ENCODE measurements at regions not wholly inside any gene's neighbourhood (a gene's known extent, or its start where the extent isn't known, plus 50 kb on each side); places are given as distances from the start of the nearest gene placed in this dataset.
A peak's percentile ranks its signal among the peaks of the same experiment; 100 is the strongest.

- DNase-seq (no peak), ATAC-seq (peak; percentile 68)
- Histone ChIP-seq H3K36me3 (ENCODE audit: control insufficient read depth in 2 of 3, insufficient read depth in 3 of 3, low read length in 3 of 3) (no peaks in the 10 kb centered on the region), H3K4me3 (ENCODE audit: low read length) (no peak overlapping the region), H3K27ac (ENCODE audit: low read depth, low read length) (no peak overlapping the region), H3K9me3 (ENCODE audit: control insufficient read depth in 2 of 3, low read length in 3 of 3) (no peaks in the 10 kb centered on the region), H3K27me3 (ENCODE audit: control insufficient read depth in 2 of 2, insufficient read depth in 2 of 2, low read length in 2 of 2) (peaks cover 0 to 3% of the 10 kb centered on the region in 2 donors), H3K4me1 (ENCODE audit: control insufficient read depth in 2 of 2, insufficient read depth in 2 of 2, low read length in 2 of 2) (no peaks in the 10 kb centered on the region)
- ChIA-PET POLR2A (no interaction called here), CTCF (no interaction called here)
- Mint-ChIP-seq H3K9me3 (no peaks in the 10 kb centered on the region), H3K4me1 (peaks cover 0 to 3% (median 0%) of the 10 kb centered on the region in 7 donors), H3K27me3 (peaks cover 0 to 22% (median 17%) of the 10 kb centered on the region in 5 donors), H3K4me3 (no peak overlapping the region), H3K27ac (no peak overlapping the region), H3K36me3 (no peaks in the 10 kb centered on the region)
- intact Hi-C loops (cut with micrococcal nuclease): no loop called here
Observed at GRCh38 chr13:46961719-46962118, 64.9 kb upstream of the HTR2A start.

- DNase-seq (no peak), ATAC-seq (no peak)
- Mint-ChIP-seq H3K36me3 (no peaks in the 10 kb centered on the region), H3K27ac (no peak overlapping the region), H3K4me3 (no peak overlapping the region), H3K9me3 (no peaks in the 10 kb centered on the region), H3K4me1 (no peaks in the 10 kb centered on the region), H3K27me3 (peaks cover 0 to 21% (median 12%) of the 10 kb centered on the region in 5 donors)
- intact Hi-C loops (cut with micrococcal nuclease): no loop called here
- Histone ChIP-seq H3K4me1 (ENCODE audit: control insufficient read depth in 2 of 2, insufficient read depth in 2 of 2, low read length in 2 of 2) (no peaks in the 10 kb centered on the region), H3K9me3 (ENCODE audit: control insufficient read depth in 2 of 3, low read length in 3 of 3) (no peaks in the 10 kb centered on the region), H3K27ac (ENCODE audit: low read depth, low read length) (no peak overlapping the region), H3K36me3 (ENCODE audit: control insufficient read depth in 2 of 3, insufficient read depth in 3 of 3, low read length in 3 of 3) (no peaks in the 10 kb centered on the region), H3K27me3 (ENCODE audit: control insufficient read depth in 2 of 2, insufficient read depth in 2 of 2, low read length in 2 of 2) (peaks cover 0 to under 1% of the 10 kb centered on the region in 2 donors), H3K4me3 (ENCODE audit: low read length) (no peak overlapping the region)
- ChIA-PET CTCF (no interaction called here), POLR2A (no interaction called here)
Observed at GRCh38 chr13:46953941-46954340, 57.1 kb upstream of the HTR2A start.

DNA sequence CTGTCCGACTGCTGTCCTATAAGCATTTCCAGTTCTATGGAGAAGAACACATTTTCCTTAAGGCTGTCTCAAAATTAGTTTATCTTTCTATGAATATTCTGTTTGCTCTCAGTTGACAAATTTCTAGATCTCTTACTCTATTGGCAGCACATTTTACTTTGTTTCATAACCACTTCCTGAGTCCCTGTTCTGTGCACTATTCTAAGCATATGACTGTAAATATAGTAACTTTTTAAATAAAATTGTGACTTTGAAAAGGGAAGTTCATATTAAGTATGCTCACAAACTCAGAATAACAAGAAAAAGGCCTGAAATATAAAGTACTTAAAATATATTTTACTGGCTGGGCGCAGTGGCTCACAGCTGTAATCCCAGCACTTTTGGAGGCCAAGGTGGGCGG lies 56.5 kb upstream of the HTR2A start:
- DNase-seq: no peak
- Mint-ChIP-seq H3K36me3 (no peaks in the 10 kb centered on the region), H3K4me3 (no peak overlapping the region), H3K27ac (no peak overlapping the region), H3K4me1 (no peaks in the 10 kb centered on the region), H3K27me3 (peaks cover 0 to 23% (median 11%) of the 10 kb centered on the region in 5 donors), H3K9me3 (no peaks in the 10 kb centered on the region)
- intact Hi-C loops (cut with micrococcal nuclease): no loop called here
- ChIA-PET CTCF (no interaction called here), POLR2A (no interaction called here)
- ATAC-seq: no peak
- Histone ChIP-seq H3K4me3 (ENCODE audit: low read length) (no peak overlapping the region), H3K4me1 (ENCODE audit: control insufficient read depth in 2 of 2, insufficient read depth in 2 of 2, low read length in 2 of 2) (no peaks in the 10 kb centered on the region), H3K27me3 (ENCODE audit: control insufficient read depth in 2 of 2, insufficient read depth in 2 of 2, low read length in 2 of 2) (no peaks in the 10 kb centered on the region), H3K36me3 (ENCODE audit: control insufficient read depth in 2 of 3, insufficient read depth in 3 of 3, low read length in 3 of 3) (no peaks in the 10 kb centered on the region), H3K9me3 (ENCODE audit: control insufficient read depth in 2 of 3, low read length in 3 of 3) (no peaks in the 10 kb centered on the region), H3K27ac (ENCODE audit: low read depth, low read length) (no peak overlapping the region)

DNA sequence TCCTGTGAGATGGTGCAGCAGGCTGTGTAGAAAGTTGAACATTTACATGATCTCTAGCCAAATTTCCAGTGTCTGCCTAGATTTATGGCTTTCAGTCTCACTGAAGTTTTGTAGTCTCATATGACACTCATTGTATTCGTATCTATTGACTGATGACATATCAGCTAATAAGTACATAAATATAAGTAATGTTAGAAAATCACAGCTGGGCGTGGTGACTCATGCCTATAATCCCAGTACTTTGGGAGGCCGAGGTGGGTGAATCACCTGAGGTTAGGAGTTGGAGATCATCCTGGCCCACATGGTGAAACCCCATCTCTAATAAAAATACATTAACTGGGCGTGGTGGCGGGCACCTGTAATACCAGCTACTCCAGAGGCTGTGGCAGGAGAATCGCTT lies 54.7 kb upstream of the HTR2A start:
- Histone ChIP-seq H3K4me3 (ENCODE audit: low read length) (no peak overlapping the region), H3K9me3 (ENCODE audit: control insufficient read depth in 2 of 3, low read length in 3 of 3) (no peaks in the 10 kb centered on the region), H3K27me3 (ENCODE audit: control insufficient read depth in 2 of 2, insufficient read depth in 2 of 2, low read length in 2 of 2) (no peaks in the 10 kb centered on the region), H3K36me3 (ENCODE audit: control insufficient read depth in 2 of 3, insufficient read depth in 3 of 3, low read length in 3 of 3) (no peaks in the 10 kb centered on the region), H3K27ac (ENCODE audit: low read depth, low read length) (no peak overlapping the region), H3K4me1 (ENCODE audit: control insufficient read depth in 2 of 2, insufficient read depth in 2 of 2, low read length in 2 of 2) (no peaks in the 10 kb centered on the region)
- H3K4me3 Mint-ChIP-seq: no peak overlapping the region
- H3K27ac Mint-ChIP-seq: no peak overlapping the region
- H3K9me3 Mint-ChIP-seq: peaks cover 0 to 3% (median 0%) of the 10 kb centered on the region in 11 donors
- intact Hi-C loops (cut with micrococcal nuclease): no loop called here
- H3K4me1 Mint-ChIP-seq: no peaks in the 10 kb centered on the region
- POLR2A ChIA-PET: no interaction called here
- no peaks in the 10 kb centered on the region for H3K36me3 Mint-ChIP-seq
- CTCF ChIA-PET: no interaction called here
- no peak for ATAC-seq
- DNase-seq: no peak
- peaks cover 0 to 12% (median 4%) of the 10 kb centered on the region in 5 donors for H3K27me3 Mint-ChIP-seq

- POLR2A ChIA-PET: no interaction called here
- intact Hi-C loops (cut with micrococcal nuclease): no loop called here
Observed at GRCh38 chr13:46949211-46949610, 52.4 kb upstream of the HTR2A start.

DNA sequence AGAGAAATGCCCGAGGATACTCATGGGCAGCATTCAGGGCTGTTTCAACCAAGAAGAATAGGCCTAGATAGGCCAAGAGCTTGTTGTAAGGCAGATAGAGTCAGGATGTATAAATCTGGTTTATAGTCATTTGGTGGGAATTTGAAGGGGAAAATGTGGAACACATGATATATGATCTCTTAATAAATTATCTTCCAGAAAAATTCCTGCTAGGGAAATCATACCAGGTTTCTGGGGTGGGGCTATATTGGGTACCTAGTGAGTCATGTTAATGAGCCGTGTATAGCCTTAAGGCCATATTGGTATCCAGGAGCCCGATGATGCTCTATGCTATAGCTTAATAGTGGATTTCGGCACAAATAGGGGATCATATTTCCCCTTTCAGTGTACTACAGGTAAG lies 51.5 kb upstream of the HTR2A start:
- CTCF ChIA-PET: no interaction called here
- Histone ChIP-seq H3K36me3 (ENCODE audit: control insufficient read depth in 2 of 3, insufficient read depth in 3 of 3, low read length in 3 of 3) (no peaks in the 10 kb centered on the region), H3K4me1 (ENCODE audit: control insufficient read depth in 2 of 2, insufficient read depth in 2 of 2, low read length in 2 of 2) (no peaks in the 10 kb centered on the region), H3K27ac (ENCODE audit: low read depth, low read length) (no peak overlapping the region), H3K4me3 (ENCODE audit: low read length) (no peak overlapping the region), H3K9me3 (ENCODE audit: control insufficient read depth in 2 of 3, low read length in 3 of 3) (no peaks in the 10 kb centered on the region), H3K27me3 (ENCODE audit: control insufficient read depth in 2 of 2, insufficient read depth in 2 of 2, low read length in 2 of 2) (no peaks in the 10 kb centered on the region)
- no peak overlapping the region for H3K4me3 Mint-ChIP-seq
- POLR2A ChIA-PET: no interaction called here
- H3K9me3 Mint-ChIP-seq: peaks cover 0 to 26% (median 9%) of the 10 kb centered on the region in 11 donors
- H3K36me3 Mint-ChIP-seq: peaks cover 0 to 5% (median 0%) of the 10 kb centered on the region in 5 donors
- H3K4me1 Mint-ChIP-seq: no peaks in the 10 kb centered on the region
- intact Hi-C loops (cut with micrococcal nuclease): no loop called here
- DNase-seq (no peak), ATAC-seq (no peak)
- H3K27ac Mint-ChIP-seq: no peak overlapping the region
- peaks cover 0 to 8% (median 4%) of the 10 kb centered on the region in 5 donors for H3K27me3 Mint-ChIP-seq

More at GRCh38 chr13:46949211-46949610, 52.4 kb upstream of the HTR2A start:
- peaks cover 0 to 5% (median 0%) of the 10 kb centered on the region in 5 donors for H3K36me3 Mint-ChIP-seq
- Histone ChIP-seq H3K27ac (ENCODE audit: low read depth, low read length) (no peak overlapping the region), H3K27me3 (ENCODE audit: control insufficient read depth in 2 of 2, insufficient read depth in 2 of 2, low read length in 2 of 2) (no peaks in the 10 kb centered on the region), H3K4me1 (ENCODE audit: control insufficient read depth in 2 of 2, insufficient read depth in 2 of 2, low read length in 2 of 2) (no peaks in the 10 kb centered on the region), H3K4me3 (ENCODE audit: low read length) (no peak overlapping the region), H3K9me3 (ENCODE audit: control insufficient read depth in 2 of 3, low read length in 3 of 3) (no peaks in the 10 kb centered on the region), H3K36me3 (ENCODE audit: control insufficient read depth in 2 of 3, insufficient read depth in 3 of 3, low read length in 3 of 3) (no peaks in the 10 kb centered on the region)
- CTCF ChIA-PET: no interaction called here
- peaks cover 0 to 8% (median 4%) of the 10 kb centered on the region in 5 donors for H3K27me3 Mint-ChIP-seq
- peaks cover 0 to 19% (median 3%) of the 10 kb centered on the region in 11 donors for H3K9me3 Mint-ChIP-seq
- H3K4me1 Mint-ChIP-seq: no peaks in the 10 kb centered on the region
- ATAC-seq (no peak), DNase-seq (no peak)
- no peak overlapping the region for H3K4me3 Mint-ChIP-seq
- H3K27ac Mint-ChIP-seq: no peak overlapping the region

DNA sequence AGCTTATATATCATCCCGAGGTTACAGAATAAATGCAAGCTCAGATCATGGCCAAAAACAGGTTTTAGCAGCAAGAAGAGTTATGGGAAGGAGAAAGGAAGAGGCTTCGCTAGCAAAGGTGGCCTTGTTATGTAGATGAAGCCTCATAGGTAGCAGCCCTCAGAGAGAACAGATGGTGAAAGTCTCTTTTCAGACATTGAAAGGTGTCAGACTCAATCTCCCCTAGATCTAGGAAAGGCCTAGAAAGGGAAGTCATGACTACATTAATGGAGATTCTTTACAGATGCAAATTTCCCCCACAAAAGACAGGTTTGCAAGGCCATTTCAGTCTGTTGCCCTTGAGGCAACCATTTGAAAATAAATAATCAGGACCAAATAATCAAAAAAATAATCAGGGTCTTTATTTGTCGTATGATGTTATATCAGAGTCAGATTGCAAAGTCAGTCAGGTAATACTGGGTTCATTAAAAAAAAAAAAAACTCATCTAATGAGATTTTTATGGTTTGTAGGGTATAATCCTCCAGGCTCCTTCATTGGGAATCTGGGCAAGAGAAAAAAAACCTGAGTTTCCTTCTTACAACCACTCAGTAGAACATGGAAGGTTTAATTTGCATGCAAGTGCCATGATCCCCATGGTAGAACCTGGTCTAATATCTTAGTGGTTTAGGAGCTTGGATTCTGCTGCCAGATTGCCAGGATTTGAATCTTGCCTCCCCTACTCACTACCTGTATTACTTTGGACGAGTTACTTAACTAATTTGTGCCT lies 50.8 kb upstream of the HTR2A start:
- H3K36me3 Mint-ChIP-seq: peaks cover 0 to 5% (median 0%) of the 10 kb centered on the region in 5 donors
- Histone ChIP-seq H3K4me3 (ENCODE audit: low read length) (no peak overlapping the region), H3K27ac (ENCODE audit: low read depth, low read length) (no peak overlapping the region), H3K36me3 (ENCODE audit: control insufficient read depth in 2 of 3, insufficient read depth in 3 of 3, low read length in 3 of 3) (no peaks in the 10 kb centered on the region), H3K4me1 (ENCODE audit: control insufficient read depth in 2 of 2, insufficient read depth in 2 of 2, low read length in 2 of 2) (no peaks in the 10 kb centered on the region), H3K27me3 (ENCODE audit: control insufficient read depth in 2 of 2, insufficient read depth in 2 of 2, low read length in 2 of 2) (no peaks in the 10 kb centered on the region), H3K9me3 (ENCODE audit: control insufficient read depth in 2 of 3, low read length in 3 of 3) (no peaks in the 10 kb centered on the region)
- H3K4me1 Mint-ChIP-seq: no peaks in the 10 kb centered on the region
- DNase-seq (no peak), ATAC-seq (no peak)
- ChIA-PET POLR2A (no interaction called here), CTCF (no interaction called here)
- peaks cover 0 to 29% (median 9%) of the 10 kb centered on the region in 11 donors for H3K9me3 Mint-ChIP-seq
- H3K27me3 Mint-ChIP-seq: peaks cover 0 to 8% (median 4%) of the 10 kb centered on the region in 5 donors
- intact Hi-C loops (cut with micrococcal nuclease): no loop called here
- no peak overlapping the region for H3K27ac Mint-ChIP-seq
- no peak overlapping the region for H3K4me3 Mint-ChIP-seq

Measured in naive thymus-derived CD4-positive, alpha-beta T cell (primary cell).